ENCODE measurements at regions not wholly inside any gene's neighbourhood (a gene's known extent, or its start where the extent isn't known, plus 50 kb on each side); places are given as distances from the start of the nearest gene placed in this dataset.

DNA sequence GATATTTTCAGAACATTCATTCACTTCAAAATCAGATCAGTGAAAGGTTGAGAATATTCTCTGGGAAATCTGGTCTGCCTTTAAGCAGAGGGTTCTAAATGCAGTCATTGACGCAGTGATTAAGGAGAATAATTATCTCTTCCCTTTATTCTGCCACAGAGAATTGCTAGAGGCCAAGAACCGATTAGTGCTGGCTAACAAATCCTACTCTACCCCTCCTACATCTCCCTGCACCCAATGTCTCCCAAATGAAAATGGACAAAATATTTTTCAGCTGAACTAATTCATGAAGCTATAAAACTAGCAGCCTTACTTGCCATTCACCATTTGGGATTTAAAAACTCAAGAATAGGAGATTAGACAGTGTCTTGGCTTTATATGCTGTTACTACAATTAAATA, 185.5 kb upstream of the SOX9 start:
- TF ChIP-seq, protein P1, sequence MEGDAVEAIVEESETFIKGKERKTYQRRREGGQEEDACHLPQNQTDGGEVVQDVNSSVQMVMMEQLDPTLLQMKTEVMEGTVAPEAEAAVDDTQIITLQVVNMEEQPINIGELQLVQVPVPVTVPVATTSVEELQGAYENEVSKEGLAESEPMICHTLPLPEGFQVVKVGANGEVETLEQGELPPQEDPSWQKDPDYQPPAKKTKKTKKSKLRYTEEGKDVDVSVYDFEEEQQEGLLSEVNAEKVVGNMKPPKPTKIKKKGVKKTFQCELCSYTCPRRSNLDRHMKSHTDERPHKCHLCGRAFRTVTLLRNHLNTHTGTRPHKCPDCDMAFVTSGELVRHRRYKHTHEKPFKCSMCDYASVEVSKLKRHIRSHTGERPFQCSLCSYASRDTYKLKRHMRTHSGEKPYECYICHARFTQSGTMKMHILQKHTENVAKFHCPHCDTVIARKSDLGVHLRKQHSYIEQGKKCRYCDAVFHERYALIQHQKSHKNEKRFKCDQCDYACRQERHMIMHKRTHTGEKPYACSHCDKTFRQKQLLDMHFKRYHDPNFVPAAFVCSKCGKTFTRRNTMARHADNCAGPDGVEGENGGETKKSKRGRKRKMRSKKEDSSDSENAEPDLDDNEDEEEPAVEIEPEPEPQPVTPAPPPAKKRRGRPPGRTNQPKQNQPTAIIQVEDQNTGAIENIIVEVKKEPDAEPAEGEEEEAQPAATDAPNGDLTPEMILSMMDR (IDR thresholded peaks at IDR 0.05): no peak
- no peak for TF ChIP-seq POLR2AphosphoS5 (IDR thresholded peaks at IDR 0.05; ENCODE audit: insufficient read depth in 1 of 2, low read depth in 1 of 2)

Measured in vagina (tissue), 2 donors.